ENCODE measurements at regions not wholly inside any gene's neighbourhood (a gene's known extent, or its start where the extent isn't known, plus 50 kb on each side); places are given as distances from the start of the nearest gene placed in this dataset.
"Not testable (repeated sequence)": the region's sequence is repeated elsewhere in the genome, so short reads cannot be mapped to it uniquely, and the experiment has no call there.

DNA sequence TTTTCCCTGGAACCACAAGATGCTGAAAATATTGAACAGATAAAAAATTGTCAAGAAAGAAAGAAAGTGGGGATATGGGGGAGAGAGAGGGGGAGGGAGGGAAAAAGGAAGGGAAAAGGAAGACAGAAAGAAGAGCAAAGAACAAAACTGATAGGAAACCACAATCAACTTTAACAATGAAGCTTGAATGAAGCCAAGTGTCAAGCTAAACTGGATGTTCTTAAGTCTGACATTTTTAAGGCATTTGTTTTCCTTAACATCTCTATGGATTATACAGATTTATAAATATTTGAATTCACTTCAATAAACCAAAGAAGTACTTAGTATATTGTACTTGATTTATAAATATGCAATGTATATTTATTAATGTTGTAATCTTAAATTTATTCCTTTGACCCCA, 197.6 kb upstream of the SMLR1 start:
- peak overlapping the region; percentile 57 for H3K27ac Mint-ChIP-seq
- intact Hi-C loops (cut with micrococcal nuclease), result loop anchor here (5.0 kb wide), 2 partner anchors 48 to 68 kb away; no protein-coding TSS in a partner anchor

DNA sequence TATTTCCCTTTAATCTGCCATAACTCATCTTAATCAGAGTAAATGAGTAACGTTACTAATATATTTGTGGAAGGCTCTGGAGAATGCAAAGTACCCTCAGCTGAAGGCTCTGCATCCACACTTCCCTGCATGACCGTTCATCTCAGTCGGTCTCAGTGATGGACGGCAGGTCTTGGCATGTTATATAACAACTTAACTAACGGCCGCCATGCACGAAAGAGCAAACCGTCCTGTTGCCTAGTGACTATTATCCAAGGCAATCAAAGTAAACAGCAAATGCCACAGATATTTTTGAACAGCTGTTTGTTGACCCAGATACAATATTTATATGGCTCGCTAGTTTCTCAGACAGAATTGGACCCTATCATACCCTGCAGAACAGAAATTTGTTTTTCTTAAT, 194.9 kb upstream of the SMLR1 start:
- Mint-ChIP-seq H3K9me3 (peaks cover 12% of the 10 kb centered on the region), H3K4me3 (no peak overlapping the region), H3K4me1 (peaks cover 10% of the 10 kb centered on the region)

More for the DNA sequence above, 197.6 kb upstream of the SMLR1 start:
- Mint-ChIP-seq H3K36me3 (ENCODE audit: low read depth) (peaks cover 2% of the 10 kb centered on the region), H3K4me1 (peaks cover 12% of the 10 kb centered on the region), H3K9me3 (peaks cover under 1% of the 10 kb centered on the region), H3K4me3 (no peak overlapping the region), H3K27me3 (no peaks in the 10 kb centered on the region)
- no peak for DNase-seq

DNA sequence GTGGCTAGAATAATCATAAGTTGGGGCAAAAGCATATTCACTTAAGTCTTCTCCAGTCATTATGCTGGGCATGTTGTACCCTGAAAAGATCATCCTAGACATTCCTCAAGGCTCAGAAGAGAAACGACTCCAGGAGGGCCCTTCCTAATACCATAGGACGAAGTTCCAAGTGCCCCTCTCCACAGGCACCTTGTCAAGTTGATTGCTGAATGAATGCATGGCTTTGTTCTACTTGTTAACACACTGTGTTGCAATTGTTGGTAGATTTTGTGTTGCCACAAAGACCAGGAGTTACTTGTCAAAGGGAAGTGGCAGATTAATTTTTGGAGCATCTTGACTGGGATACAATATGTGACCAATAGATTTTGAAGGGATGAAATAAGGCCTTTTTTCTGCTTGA, 194.3 kb upstream of the SMLR1 start:
- Mint-ChIP-seq H3K4me1 (peaks cover 10% of the 10 kb centered on the region), H3K4me3 (no peak overlapping the region), H3K9me3 (peaks cover 12% of the 10 kb centered on the region), H3K27me3 (no peaks in the 10 kb centered on the region), H3K36me3 (ENCODE audit: low read depth) (peaks cover 12% of the 10 kb centered on the region), H3K27ac (no peak overlapping the region)
- intact Hi-C loops (cut with micrococcal nuclease), result no loop called here
- no peak for DNase-seq

More for the DNA sequence above, 194.9 kb upstream of the SMLR1 start:
- H3K36me3 Mint-ChIP-seq (ENCODE audit: low read depth), result peaks cover 9% of the 10 kb centered on the region
- no peak overlapping the region for H3K27ac Mint-ChIP-seq
- no peaks in the 10 kb centered on the region for H3K27me3 Mint-ChIP-seq
- intact Hi-C loops (cut with micrococcal nuclease), result no loop called here
- DNase-seq, result no peak

DNA sequence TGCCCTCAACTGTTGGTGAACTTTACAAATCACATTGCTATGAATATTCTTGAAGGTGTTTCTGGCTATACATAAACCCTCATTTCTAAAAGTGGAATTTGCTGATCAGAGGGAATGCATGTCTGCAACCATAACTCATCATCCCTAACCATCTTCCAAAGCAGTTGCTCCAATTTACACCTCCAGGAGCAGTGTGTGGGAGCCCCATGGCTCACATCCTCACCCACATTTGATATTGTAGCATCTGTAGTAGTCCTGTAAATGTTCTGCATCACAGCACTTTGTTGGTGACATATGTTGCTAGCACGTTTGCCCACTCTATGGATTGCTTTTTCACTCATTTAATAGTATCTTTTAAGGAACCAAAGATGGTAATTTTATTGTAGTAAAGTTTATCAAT, 183.8 kb upstream of the SMLR1 start:
- Mint-ChIP-seq H3K9me3 (peaks cover 25% of the 10 kb centered on the region), H3K27ac (no peak overlapping the region), H3K4me1 (peaks cover 2% of the 10 kb centered on the region), H3K4me3 (no peak overlapping the region), H3K36me3 (ENCODE audit: low read depth) (peaks cover 4% of the 10 kb centered on the region), H3K27me3 (no peaks in the 10 kb centered on the region)
- no peak for DNase-seq
- intact Hi-C loops (cut with micrococcal nuclease), result no loop called here

DNA sequence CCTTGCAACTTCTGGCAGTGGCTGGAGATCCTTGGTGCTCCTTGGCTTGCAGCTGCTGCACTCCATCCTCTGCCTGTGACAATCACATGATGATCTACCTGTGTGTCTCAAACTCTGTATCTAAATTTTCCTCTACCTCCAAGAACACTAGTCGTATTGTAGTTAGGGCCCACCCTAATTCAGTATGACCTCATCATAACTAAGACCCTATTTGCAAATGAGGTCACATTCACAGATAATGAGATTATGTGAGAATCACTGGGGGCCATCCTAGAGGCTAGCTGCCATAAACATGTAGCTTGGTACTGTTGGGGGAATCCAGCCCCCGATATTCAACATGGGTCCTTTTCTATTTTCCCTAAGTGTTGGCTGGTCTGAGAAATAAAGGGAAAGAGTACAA, 183.0 kb upstream of the SMLR1 start:
- intact Hi-C loops (cut with micrococcal nuclease), result no loop called here
- Mint-ChIP-seq H3K27ac (no peak overlapping the region), H3K4me1 (peaks cover 2% of the 10 kb centered on the region), H3K4me3 (no peak overlapping the region), H3K36me3 (ENCODE audit: low read depth) (peaks cover 4% of the 10 kb centered on the region), H3K27me3 (no peaks in the 10 kb centered on the region), H3K9me3 (peaks cover 19% of the 10 kb centered on the region)
- no peak for DNase-seq

DNA sequence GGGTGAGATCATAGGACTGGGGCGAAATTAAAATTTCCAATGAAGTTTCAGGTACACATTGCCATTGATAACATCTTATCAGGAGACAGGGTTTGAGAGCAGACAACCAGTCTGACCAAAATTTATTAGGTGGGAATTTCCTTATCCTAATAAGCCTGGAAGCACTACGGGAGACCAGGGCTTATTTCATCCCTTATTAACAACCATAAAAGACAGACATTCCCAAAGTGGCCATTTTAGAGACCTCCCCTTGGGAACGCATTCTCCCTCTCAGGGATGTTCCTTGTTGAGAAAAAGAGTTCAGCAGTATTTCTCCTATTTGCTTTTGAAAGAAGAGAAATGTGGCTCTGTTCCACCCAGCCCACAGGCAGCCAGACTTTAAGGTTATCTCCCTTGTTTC, 182.4 kb upstream of the SMLR1 start:
- DNase-seq; H3K27me3 Mint-ChIP-seq; H3K27ac Mint-ChIP-seq; H3K4me3 Mint-ChIP-seq; H3K4me1 Mint-ChIP-seq; intact Hi-C loops (cut with micrococcal nuclease); H3K36me3 Mint-ChIP-seq (ENCODE audit: low read depth): not testable (repeated sequence)
- peaks cover 14% of the 10 kb centered on the region for H3K9me3 Mint-ChIP-seq

DNA sequence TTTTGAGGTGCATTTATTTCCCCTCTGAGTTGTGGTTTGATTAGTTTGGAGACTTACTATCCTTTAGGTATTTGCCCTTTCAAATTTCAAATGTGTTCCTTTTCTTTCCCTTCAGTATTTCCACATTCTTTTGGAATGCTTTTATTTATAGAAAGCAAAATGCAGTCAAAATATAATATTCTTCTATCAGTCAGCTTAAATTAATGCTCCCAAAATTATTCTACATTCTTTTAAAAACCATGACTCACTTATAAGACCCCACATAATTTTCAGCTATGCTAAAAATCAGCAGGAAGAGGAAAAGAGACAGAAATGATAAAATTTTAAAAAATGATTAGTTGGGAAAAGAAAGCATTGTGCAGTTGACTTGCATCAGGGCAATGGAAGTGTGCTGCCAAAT, 180.0 kb upstream of the SMLR1 start:
- no peak for DNase-seq
- Mint-ChIP-seq H3K9me3 (peaks cover 22% of the 10 kb centered on the region), H3K27ac (no peak overlapping the region), H3K4me1 (peaks cover 2% of the 10 kb centered on the region), H3K4me3 (no peak overlapping the region), H3K36me3 (ENCODE audit: low read depth) (peaks cover 4% of the 10 kb centered on the region), H3K27me3 (no peaks in the 10 kb centered on the region)
- intact Hi-C loops (cut with micrococcal nuclease), result no loop called here

DNA sequence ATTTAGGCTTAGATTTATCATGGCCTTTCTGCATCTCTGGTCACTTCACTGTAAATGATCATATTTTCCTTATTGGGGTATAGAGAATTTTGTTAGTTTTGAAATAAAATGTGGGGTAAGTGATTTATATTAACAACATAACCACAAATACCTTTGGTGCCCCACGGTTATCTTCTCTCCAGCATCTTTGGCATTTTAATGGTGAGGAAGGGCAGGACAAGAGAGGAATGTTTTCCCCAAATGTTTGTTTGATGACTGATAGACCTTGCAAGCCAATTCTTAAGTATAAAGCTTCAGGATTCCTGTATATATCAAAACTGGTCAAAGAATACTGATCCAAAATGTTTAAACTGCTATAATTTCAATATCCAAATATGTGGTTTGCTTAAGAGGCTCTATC, 171.6 kb upstream of the SMLR1 start:
- peaks cover 19% of the 10 kb centered on the region for H3K9me3 Mint-ChIP-seq
- no peak for DNase-seq
- H3K27me3 Mint-ChIP-seq, result peaks cover 4% of the 10 kb centered on the region
- H3K4me1 Mint-ChIP-seq, result peaks cover 2% of the 10 kb centered on the region
- intact Hi-C loops (cut with micrococcal nuclease), result no loop called here
- no peaks in the 10 kb centered on the region for H3K36me3 Mint-ChIP-seq (ENCODE audit: low read depth)
- H3K27ac Mint-ChIP-seq, result no peak overlapping the region
- no peak overlapping the region for H3K4me3 Mint-ChIP-seq

DNA sequence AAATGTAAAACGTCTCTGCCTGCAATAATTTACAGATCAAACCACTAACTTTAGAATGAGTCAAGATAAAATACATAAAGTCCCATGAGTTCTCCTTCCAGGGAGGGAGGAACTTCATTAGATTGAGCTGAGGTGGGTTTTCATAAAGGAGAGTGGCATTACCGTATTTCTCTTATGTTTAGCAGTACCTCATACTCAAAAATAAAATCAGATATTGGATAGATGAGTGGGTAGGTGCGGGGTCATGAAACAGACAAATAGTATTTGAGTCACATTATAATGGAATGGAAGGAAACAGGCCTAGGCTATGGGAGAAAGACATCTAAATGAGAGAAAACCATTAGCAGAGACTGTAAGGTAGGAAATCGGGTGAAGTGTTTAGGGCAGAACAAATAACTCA, 166.1 kb upstream of the SMLR1 start:
- Mint-ChIP-seq H3K27ac (no peak overlapping the region), H3K36me3 (ENCODE audit: low read depth) (peaks cover 2% of the 10 kb centered on the region), H3K4me1 (peaks cover 2% of the 10 kb centered on the region), H3K9me3 (peaks cover 7% of the 10 kb centered on the region), H3K27me3 (peaks cover 5% of the 10 kb centered on the region), H3K4me3 (no peak overlapping the region)
- intact Hi-C loops (cut with micrococcal nuclease), result no loop called here
- DNase-seq, result no peak

DNA sequence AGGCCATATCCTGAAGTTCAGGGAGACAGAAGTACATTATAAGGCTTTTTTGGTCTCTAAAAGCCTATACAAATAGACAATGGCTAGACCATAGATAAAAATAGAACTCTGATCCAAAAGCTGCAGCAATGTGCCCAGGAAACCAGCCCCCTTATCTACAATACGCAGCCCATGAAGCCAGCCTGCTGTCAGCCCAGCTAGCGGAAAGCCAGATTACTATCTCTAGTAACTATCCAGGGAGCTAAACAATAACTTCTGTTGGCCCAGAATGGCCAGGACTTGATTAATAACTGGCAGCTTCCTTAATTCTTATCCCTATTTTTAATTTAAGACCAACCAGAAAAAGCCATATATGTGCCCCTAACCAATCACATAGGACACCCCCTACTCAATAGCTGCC, 160.4 kb upstream of the SMLR1 start:
- peaks cover 3% of the 10 kb centered on the region for H3K27me3 Mint-ChIP-seq

DNA sequence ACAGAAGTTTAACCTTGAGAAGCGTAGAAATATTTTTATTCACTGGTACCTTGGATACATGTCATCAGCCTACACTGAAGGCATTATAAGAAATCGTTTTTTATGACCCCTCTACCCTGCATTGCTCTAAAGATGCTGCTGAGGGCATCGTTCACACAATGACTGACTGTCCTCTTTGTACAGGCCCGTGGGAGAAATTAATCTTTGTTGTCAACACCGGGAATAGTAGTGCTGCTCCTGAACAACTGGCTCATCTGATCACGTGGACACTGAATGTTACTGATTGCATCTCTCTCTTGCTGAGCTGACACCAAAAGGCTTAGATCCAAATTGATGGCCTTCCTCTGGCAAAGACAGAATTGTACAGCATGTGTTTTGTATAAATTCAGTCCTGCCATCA, 157.1 kb upstream of the SMLR1 start:
- intact Hi-C loops (cut with micrococcal nuclease), result no loop called here
- Mint-ChIP-seq H3K4me3 (no peak overlapping the region), H3K27ac (no peak overlapping the region), H3K9me3 (peaks cover 16% of the 10 kb centered on the region), H3K36me3 (ENCODE audit: low read depth) (peaks cover 2% of the 10 kb centered on the region), H3K27me3 (peaks cover 1% of the 10 kb centered on the region), H3K4me1 (peaks cover 1% of the 10 kb centered on the region)
- DNase-seq, result no peak

More for the DNA sequence above, 160.4 kb upstream of the SMLR1 start:
- Mint-ChIP-seq H3K27ac (no peak overlapping the region), H3K4me1 (no peaks in the 10 kb centered on the region), H3K4me3 (no peak overlapping the region), H3K9me3 (peaks cover 12% of the 10 kb centered on the region), H3K36me3 (ENCODE audit: low read depth) (peaks cover 2% of the 10 kb centered on the region)
- intact Hi-C loops (cut with micrococcal nuclease), result no loop called here
- DNase-seq, result no peak

DNA sequence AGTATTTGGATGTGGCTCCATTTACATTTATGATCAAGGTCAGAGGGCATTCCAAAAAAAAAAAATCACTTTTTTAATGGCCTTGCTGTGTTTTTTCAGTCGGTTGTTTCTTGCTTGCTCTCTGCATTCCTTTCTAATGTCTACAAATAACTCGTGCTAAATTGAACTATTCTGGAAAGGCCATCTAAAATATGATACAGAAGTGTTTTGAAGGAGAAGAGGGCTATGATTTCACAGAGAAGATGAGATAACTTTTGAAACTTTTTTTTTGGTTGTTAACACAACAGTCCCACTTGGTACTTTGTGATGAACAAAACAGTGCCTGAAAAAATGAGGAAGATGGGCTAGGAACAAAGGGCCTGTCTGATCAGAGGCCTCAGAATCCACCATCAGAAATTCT, 156.1 kb upstream of the SMLR1 start:
- DNase-seq, result no peak
- Mint-ChIP-seq H3K27me3 (no peaks in the 10 kb centered on the region), H3K4me1 (peaks cover 2% of the 10 kb centered on the region), H3K27ac (no peak overlapping the region), H3K36me3 (ENCODE audit: low read depth) (no peaks in the 10 kb centered on the region), H3K9me3 (peaks cover 11% of the 10 kb centered on the region), H3K4me3 (no peak overlapping the region)
- intact Hi-C loops (cut with micrococcal nuclease), result no loop called here

DNA sequence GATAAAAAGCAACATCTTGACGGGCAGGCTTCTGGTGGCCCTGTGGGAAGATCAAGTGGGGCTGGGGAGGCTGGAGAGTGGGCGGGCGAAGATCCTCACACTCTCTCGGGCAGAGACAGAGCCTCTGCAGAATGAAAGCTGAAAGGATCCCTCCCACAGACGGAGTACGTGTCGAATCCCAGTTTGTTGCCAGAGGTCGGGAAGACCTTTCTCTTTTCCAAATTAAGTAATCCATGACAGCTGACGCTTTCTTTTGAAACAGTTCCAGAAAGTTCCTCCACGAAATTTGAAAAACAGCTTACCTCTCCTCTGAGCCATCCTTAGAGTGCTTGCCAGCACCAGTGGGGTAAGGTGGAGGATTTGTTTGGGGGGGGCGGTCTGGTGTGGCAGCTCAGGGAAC, 155.6 kb upstream of the SMLR1 start:
- peaks cover 11% of the 10 kb centered on the region for H3K9me3 Mint-ChIP-seq
- H3K4me3 Mint-ChIP-seq, result no peak overlapping the region
- intact Hi-C loops (cut with micrococcal nuclease), result no loop called here
- DNase-seq, result no peak
- no peaks in the 10 kb centered on the region for H3K36me3 Mint-ChIP-seq (ENCODE audit: low read depth)
- H3K27me3 Mint-ChIP-seq, result no peaks in the 10 kb centered on the region
- no peak overlapping the region for H3K27ac Mint-ChIP-seq
- H3K4me1 Mint-ChIP-seq, result peaks cover 6% of the 10 kb centered on the region

DNA sequence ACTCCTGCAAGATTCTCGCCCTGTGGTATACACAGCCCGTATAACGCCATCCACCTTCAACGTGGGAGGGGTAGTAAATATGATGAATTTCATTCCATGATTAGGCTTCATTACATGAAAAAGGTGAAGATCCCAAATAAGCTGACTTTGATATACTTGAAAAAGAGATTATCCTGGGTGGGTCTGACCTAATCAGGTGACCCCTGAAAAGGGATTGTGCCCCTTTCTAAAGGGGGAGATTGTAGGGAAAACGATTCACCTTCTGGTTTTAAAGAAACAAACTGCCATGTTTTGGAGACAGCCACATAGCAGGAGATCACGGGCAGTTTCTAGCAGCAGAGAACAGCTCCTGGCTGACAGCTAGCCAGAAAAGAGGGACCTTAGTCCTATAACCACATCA, 155.1 kb upstream of the SMLR1 start:
- peaks cover 15% of the 10 kb centered on the region for H3K9me3 Mint-ChIP-seq
- peaks cover 9% of the 10 kb centered on the region for H3K4me1 Mint-ChIP-seq
- DNase-seq, result no peak
- intact Hi-C loops (cut with micrococcal nuclease), result no loop called here
- H3K27me3 Mint-ChIP-seq, result no peaks in the 10 kb centered on the region
- H3K4me3 Mint-ChIP-seq, result no peak overlapping the region
- H3K27ac Mint-ChIP-seq, result no peak overlapping the region
- H3K36me3 Mint-ChIP-seq (ENCODE audit: low read depth), result peaks cover 2% of the 10 kb centered on the region

DNA sequence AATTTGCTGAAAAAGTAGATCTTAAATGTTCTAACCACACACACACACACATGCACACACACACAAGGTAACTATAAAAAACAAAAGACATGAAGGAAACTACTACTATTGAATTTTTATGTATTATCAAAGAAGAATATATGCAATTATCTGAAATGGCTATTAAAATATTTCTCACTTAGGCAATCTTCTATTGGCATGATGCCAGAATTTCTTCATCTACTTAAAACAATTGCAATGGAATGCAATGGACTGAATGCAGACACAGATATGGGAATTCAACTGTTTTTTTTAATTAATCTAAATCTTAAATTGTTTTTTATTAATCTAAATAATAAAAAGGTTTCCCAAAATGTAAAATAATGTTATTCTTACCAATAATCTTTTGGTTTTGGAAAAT, 152.6 kb upstream of the SMLR1 start:
- Mint-ChIP-seq H3K4me3 (no peak overlapping the region), H3K27ac (no peak overlapping the region), H3K27me3 (no peaks in the 10 kb centered on the region), H3K36me3 (ENCODE audit: low read depth) (peaks cover 9% of the 10 kb centered on the region), H3K4me1 (peaks cover 13% of the 10 kb centered on the region), H3K9me3 (peaks cover 23% of the 10 kb centered on the region)
- intact Hi-C loops (cut with micrococcal nuclease), result loop anchor here (5.0 kb wide), 1 partner anchor 47 kb away; no protein-coding TSS in a partner anchor
- DNase-seq, result no peak

Measured in activated CD4-positive, alpha-beta T cell treated with anti-CD3 and anti-CD28 coated beads, Interleukin-2, amount 10 ng/mL, durations not matched to agents 24 days and 14 days (primary cell).